Hepatocyte (in vitro differentiated cells): ENCODE measurements at regions not wholly inside any gene's neighbourhood (a gene's known extent, or its start where the extent isn't known, plus 50 kb on each side); places are given as distances from the start of the nearest gene placed in this dataset.

Source experiments
- EZH2 ChIP-seq: fragments of 200-600 bp; sonication (generic); IDR thresholded peaks from 2 replicates; pipeline ENCODE4 v1.6.1; 2016; ENCODE audit warnings: antibody characterized with exemption, mild to moderate bottlenecking, borderline replicate concordance
- EZH2phosphoT487 ChIP-seq: fragments of 200-600 bp; sonication (generic); IDR thresholded peaks from one replicate; pipeline ENCODE4 v1.6.1; 2018; ENCODE audit warnings: antibody characterized with exemption, mild to moderate bottlenecking, low read depth, moderate library complexity; ENCODE audit not compliant: unreplicated experiment, severe bottlenecking
- TF ChIP-seq, protein P1 (sequence below): fragments of 200-600 bp; sonication (generic); IDR thresholded peaks from 2 replicates; pipeline ENCODE4 v1.5.1; 2016; ENCODE audit warnings: antibody characterized with exemption, mild to moderate bottlenecking; ENCODE audit not compliant: poor library complexity

DNA sequence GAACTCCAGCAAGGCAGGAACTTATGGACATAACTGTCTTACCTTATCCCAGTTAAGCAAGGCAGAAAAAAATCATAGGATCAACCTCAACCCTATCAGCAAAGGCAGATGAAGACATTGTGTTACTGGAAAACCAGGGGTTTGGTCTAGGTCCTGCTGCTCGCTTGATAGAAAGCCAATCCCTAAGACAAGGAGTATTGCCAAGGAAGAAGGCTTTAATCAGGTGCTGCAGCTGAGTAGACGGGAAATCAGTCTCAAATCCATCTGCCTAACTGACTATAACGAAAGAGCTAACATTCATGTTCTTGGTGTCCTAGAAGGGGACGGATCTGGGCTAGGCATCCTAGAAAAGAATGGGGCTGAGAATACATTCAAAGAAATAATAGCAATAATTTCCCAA, 1158.7 kb upstream of the CNTN5 start:
- TF ChIP-seq, protein P1, sequence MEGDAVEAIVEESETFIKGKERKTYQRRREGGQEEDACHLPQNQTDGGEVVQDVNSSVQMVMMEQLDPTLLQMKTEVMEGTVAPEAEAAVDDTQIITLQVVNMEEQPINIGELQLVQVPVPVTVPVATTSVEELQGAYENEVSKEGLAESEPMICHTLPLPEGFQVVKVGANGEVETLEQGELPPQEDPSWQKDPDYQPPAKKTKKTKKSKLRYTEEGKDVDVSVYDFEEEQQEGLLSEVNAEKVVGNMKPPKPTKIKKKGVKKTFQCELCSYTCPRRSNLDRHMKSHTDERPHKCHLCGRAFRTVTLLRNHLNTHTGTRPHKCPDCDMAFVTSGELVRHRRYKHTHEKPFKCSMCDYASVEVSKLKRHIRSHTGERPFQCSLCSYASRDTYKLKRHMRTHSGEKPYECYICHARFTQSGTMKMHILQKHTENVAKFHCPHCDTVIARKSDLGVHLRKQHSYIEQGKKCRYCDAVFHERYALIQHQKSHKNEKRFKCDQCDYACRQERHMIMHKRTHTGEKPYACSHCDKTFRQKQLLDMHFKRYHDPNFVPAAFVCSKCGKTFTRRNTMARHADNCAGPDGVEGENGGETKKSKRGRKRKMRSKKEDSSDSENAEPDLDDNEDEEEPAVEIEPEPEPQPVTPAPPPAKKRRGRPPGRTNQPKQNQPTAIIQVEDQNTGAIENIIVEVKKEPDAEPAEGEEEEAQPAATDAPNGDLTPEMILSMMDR, result no peak
- no peak for TF ChIP-seq EZH2
- no peak for TF ChIP-seq EZH2phosphoT487
